Medulla oblongata (tissue), 1 donor: ENCODE measurements at regions not wholly inside any gene's neighbourhood (a gene's known extent, or its start where the extent isn't known, plus 50 kb on each side); places are given as distances from the start of the nearest gene placed in this dataset.
"Not testable (repeated sequence)": the region's sequence is repeated elsewhere in the genome, so short reads cannot be mapped to it uniquely, and the experiment has no call there.

Source experiments
- DNase-seq: peaks from one replicate; pipeline ENCODE4 v3.0.0-alpha.2; 2015; ENCODE audit errors: extremely low spot score

DNA sequence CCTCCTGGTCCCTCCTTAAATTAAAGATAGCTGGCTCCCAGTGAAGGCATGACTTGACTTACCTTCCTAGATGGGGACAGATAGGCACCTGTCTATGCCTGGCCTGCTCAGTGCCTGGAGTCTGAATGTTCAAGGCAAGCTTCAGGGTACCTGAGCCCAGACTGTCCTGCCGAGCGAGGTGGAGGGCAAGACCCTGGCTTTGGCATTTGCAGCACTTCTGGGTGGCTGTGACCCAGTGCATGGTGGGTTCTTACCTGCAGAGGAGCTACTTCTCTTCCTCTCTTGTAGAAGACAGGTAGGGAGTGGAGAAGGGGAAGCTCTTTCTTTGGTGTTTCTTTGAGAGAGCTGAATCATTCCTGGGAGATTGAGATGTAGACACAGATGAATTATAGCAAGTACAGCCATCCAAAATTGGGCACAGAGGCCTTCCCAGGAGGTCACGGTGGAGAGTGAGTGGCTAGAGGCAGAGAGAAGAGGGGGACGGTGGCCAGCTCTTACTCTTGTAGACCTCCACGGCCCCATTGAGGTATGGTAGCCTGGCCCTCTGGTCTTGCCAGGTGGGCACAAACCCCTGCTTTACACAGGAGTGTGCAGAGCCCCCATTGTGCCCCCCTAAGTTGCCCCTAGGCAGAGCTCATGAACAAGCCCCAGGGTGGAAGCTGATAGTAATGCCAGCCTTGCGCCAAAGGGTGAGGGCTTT, 402.5 kb upstream of the TPM1 start:
- no peak for DNase-seq

DNA sequence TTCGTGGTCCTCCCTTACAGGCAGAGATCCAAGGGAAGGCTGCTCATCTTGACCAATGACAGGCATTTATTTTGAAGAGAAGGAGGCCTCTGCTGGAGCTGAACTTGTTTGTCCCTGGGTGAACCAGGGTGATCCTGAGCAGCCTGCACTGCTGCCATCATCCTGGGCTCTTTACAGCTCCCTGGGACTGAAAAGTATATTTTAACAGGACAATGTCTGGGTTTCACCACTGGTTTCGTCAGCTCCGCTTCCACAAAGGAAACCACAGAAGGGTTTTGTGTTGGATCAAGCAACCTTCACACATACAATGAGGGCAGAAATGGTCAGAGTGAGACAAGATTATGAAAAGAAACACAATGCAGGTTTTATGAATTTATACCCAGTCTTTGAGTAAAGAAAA, 400.7 kb upstream of the TPM1 start:
- DNase-seq, result no peak

DNA sequence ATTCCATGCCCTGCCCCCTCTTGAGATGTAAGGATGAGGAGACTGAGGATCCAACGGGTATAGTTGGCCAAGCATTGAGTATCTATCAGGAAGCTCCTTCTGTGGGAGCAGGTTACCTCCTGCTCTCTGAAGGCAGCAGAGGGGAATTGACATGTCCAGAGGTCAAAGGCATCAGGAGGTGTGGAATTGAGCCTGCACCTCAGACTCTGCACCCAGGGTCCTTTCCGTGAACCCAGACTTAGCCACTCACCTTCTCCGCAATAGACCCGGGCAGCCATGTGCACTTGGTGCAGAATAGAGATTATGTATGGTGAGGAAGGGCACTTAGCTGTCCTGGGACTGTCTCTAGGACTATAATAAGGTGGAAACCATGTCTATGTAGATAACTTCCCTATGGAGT, 399.0 kb upstream of the TPM1 start:
- DNase-seq, result no peak

DNA sequence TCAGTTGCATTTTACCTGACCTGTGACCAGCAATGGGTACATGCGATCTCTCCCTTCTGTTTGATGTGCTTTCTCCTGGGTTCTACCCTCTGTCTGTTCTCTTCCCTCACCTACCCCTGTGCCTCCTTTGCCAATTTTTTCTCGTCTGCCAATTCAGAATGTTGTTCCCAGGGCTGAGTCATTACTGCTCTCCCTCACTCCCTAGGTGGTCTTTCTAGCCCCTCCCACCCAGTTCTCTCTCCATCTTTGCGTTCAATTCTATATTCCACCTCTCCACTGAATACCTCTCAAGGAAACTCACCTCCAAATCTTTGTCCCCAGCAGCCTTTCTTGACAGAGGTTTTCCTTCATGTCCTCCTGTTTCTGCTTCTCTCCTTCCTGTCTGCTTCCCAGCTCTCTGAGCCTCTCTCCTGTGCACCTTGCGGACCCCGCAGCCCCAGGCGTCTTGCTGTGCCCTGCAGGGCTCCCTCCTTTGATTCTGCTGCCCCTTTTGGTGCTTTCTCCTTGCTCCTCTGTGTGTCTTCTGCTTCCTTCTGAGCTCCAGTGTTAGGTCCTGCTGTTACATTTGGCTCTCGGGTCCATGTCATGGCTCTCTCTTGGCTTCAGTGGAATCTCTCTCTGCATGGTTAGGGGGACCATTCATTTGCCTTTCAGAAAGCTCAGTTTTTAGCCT, 398.2 kb upstream of the TPM1 start:
- no peak for DNase-seq

DNA sequence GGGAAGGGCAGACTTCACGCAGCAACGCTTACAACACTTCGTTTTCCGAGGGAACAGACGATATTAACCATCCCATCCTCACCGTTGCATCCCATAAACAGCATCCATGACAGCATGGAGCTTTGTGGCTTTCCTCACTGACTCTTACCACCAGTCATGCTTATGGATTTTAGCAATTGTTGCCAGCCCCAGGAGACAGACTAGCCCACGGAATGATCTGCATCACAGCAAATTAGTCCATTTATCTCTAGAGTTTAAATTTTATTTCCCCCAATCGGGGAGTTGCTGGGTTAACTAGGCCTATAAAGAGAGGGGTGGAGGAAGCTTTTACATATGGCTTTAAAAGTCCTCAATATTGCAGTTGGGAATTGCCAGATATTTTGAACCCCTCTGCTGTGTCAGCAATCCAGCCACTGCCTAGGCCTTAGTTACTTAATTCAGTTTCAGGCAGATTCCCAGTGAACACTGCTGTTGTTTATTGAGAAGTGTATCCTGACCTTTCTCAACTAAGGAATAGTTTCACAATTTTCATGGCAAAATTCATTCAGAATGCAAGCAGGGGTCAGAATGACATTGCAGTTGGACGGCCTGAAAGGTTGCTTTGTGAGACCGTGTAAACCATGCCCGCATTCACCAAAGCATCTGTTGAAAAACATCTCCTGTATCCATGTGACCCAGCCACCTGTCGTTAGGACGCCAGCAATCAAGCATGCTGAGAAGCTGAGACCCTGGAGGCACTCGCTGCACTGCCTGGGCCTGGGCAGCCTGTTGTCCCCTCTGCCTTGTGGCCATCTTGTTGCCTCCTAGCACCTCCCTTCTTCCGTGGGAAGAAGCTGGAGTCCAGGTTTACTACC, 397.4 kb upstream of the TPM1 start:
- no peak for DNase-seq

DNA sequence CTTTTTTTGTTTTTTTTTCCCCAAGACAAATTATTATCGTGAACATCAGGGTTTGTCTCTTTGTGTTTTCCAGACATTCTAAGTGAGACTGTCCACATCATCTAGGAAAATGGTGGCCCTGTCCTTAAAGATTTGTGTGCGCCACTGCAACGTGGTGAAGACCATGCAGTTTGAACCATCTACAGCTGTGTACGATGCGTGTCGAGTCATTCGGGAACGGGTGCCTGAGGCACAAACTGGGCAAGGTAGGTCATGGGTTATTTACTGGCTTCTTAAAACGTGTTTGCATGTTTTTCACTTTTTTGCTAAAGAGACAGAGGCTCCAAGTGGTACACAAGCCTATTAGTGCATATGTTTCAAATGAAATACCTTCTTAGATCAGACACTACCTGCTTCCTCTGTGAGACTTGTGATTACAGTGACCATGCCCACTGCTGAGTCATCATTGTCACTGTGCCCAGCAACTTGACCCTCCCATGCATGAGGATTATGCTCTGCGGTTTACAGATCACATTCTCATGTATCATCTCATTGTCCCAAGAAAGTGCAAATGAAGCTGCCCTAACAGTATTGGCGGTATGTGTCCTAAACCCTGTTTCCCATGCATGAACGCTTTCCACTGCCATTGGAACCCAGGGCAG, 395.2 kb upstream of the TPM1 start:
- no peak for DNase-seq

DNA sequence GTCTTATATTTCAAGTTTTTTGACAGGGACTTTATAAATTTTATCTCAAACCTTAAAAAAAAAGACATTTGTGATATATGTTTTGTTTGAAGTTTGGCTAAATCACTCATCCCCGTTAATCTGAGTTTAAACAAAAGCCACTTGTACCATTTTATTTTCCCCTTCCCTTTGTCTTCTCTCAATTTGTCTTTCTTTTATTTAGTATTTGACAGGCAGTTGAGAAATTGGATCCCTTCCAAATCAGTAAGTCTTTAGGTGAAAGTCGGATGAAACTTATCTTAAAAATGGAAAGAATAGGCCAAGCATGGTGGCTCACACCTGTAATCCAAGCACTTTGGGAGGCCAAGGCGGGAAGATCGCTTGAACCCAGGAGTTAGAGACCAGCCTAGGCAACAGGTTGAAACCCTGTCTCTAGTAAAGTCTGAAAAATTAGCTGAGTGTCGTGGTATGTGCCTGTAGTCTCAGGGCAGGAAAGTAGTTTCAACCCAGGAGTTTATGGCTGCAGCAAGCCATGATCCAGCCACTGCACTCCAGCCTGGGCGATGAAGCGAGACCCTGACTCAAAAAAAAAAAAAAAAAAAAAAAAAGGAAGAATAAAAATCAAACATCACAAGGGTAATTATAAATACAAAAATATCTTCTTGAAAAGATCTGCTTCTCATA, 394.6 kb upstream of the TPM1 start:
- DNase-seq, result no peak

DNA sequence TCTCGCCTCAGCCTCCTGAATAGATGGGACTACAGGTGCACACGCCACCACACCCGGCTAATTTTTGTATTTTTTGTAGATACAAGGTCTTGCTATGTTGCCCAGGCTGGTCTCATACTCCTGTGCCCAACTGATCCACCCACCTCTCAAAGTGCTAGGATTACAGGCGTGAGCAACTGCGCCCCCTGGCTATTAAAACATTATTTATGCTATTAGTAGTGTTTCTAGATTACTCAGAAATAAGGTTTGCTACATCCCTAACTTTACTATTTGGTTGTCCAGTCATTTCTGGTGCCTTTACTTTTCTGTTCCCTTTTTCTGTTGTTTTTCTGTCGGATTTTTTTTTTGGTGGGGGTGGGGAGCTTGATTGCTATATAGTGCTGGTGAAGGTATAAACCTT, 393.6 kb upstream of the TPM1 start:
- no peak for DNase-seq

DNA sequence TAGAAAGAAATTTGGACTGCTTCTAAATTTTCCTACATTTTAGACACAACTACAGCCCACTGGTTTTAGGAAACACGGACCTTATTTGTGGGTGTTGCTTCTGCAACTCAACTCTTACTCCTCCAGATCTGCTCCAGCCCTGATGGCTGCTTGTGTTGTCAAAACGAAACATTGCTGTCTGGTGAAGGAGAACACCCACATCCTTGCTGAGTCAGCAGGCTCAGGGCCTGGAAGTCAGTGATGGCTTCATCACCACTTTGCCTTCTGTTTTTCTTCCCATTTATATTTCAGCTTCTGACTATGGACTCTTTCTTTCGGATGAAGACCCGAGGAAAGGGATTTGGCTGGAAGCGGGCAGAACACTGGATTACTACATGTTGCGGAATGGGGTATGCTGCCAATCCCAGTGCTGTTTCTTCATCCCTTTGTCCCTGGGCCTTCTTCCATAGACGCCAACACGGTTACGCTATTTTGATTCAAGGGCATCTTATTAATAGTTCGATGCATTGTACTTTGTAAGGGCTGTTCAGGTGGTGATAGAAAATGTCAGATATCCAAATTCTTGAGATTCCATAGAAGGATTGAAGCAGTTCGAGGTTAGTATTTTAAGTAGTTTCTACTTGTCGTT, 392.6 kb upstream of the TPM1 start:
- peak; percentile 73 for DNase-seq

DNA sequence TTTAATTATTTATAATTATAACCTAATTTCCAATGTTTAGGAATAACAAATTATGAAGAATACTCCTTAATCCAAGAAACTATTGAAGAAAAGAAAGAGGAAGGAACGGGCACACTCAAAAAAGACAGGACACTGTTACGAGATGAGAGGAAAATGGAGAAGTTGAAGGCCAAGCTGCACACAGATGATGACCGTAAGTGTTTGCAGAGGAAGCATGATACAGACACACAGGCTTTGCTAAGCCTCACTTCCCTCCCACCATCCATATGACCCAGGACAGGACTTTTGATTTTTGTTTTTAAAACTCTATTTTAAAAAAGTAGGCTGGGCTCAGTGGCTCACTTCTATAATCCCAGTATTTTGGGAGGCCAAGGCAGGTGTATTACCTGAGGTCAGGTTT, 389.4 kb upstream of the TPM1 start:
- DNase-seq, result peak; percentile 68

DNA sequence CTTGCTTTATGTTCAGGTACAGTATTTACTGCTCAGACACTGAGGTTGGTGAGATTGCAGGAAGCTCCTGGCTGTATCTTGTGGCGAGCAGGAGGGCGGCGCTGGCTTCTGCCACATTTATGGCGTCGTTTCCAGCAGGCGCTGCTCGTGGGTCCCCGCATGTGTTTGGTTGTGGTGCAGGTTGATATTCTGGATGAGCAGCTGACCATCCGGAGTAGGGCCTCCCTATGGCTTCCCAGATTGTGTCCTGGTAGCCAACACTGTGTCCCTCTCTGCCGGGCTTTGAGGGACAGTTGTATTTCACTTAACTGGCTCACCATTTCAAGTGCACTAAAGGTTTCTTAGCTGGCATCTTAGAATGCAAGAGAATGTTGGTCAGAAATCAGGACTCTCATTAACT, 386.5 kb upstream of the TPM1 start:
- no peak for DNase-seq

DNA sequence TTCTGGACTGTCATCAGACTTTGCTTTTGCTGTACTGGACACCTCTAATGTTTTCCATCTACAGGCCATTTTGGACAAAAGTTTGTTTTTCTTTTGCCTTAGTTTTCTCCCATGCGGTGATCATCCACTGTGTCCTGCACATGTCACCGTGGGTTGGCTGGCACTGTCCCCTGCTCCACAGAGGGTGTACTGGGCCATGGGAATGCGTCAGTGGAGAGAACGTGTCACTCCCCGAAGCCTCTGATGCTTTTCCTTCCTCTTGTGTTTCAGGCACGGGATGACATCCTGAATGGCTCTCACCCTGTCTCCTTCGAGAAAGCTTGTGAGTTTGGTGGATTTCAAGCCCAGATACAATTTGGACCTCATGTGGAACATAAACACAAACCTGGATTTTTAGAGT, 385.0 kb upstream of the TPM1 start:
- not testable (repeated sequence) for DNase-seq

DNA sequence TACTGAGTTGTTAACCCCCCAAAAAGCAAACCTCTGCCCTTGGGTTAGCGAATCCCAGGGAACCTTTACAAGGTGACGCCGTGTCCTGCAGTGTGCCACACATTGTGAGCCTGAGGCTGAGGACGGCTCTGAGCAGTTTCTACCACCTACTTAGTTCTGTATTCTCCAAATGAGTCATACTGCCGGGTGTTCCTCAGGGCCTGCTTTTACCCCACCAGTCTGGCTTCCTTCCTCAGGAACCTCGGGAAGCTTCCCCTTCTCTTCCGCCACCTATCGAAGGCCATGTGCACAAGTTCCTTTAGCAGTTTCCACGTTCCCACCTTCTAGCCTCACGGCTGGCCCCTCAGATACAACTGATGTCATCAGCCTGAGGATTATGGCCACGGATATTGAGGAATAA, 384.0 kb upstream of the TPM1 start:
- peak; percentile 62 for DNase-seq

DNA sequence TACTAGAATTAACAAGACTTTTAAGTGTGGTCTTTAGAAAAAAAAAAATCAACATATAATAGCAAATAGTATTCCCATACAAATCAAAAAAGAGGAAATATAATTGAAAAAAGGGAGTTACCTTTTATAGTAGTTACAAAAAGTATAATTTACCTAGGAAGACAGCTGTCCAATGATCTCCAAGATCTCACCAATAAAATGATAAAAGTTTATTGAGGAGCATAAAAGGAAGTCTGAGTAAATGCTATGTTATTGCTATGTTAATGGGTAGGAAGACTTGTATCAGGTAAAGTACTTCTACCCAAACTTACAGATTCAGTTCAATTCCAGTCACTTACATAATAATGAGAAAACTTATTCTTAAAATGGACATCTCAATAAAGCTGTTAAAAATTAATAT, 379.0 kb upstream of the TPM1 start:
- no peak for DNase-seq

DNA sequence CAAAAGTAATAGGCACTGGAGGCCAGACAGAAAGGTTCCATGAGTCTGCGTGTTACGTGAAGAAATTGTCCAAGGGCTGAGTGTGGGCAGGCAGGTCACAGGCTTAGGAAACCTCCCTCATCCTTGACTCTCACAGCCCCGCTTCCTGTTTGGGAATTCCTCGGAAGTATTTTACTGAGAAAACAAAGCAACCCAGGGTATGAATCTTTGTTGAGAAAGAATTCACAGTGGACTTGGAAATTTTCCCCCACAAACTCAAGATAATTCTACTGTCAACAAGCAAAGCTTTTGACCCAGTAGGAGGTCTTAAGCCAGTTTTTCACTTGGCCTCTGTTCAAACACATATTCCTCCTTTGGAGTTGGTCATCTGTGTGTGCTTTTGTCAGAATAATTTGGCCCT, 377.1 kb upstream of the TPM1 start:
- no peak for DNase-seq

DNA sequence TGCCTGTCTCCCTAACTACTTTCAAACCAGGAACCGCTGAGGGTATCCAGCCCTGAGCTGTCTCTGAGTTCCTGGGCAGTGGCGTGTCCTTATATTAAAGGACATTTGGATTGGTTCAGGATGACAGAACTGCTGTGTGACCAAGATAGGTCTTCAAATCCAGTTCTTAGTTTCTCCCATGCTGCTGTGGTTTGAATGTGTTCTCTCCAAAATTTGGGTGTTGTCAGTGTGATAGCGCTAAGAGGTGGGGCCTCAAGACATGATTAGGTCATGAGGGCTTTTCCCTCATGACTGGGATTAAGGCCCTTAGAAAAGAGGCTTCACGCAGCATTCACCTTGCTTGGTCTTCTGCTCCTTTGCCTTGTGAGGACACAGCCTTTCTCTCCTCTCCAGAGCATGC, 376.5 kb upstream of the TPM1 start:
- DNase-seq, result no peak

DNA sequence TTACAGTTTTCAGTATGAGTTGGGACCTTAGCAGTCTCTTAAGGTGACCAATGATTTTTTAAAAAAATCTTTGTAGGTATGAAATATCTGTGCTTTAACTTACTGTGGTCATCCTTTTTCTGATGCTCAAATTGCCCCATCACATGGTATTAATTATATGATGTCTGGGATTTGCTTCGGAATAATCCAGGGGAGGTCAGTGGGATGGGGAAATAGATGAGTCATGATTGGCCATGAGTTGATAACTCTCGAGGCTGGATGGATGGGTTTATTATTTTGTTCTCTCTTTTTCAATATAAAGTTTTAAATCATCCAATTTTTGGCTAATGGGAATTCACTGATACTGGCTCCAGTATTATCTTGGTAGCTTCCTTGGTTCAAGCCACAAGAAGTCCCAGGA, 370.3 kb upstream of the TPM1 start:
- no peak for DNase-seq

DNA sequence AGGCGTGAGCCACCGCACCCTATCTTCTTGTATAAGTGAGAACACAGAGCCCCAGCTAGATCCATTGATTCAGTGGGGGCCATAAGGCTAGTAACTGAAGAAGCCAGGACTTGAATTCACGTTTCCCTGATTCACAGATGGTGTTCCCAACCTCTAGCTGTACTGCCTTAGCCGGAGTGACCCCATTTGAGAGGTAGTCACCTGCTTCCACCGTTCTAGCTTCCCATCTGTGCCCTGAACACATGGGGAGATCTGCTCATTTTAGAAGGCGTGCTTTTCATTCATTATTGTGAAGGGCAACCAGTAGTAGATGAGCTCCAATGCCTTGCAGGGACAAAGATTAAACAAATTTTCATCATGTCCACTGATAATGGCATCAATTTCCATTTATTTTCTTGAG, 365.7 kb upstream of the TPM1 start:
- DNase-seq, result no peak

DNA sequence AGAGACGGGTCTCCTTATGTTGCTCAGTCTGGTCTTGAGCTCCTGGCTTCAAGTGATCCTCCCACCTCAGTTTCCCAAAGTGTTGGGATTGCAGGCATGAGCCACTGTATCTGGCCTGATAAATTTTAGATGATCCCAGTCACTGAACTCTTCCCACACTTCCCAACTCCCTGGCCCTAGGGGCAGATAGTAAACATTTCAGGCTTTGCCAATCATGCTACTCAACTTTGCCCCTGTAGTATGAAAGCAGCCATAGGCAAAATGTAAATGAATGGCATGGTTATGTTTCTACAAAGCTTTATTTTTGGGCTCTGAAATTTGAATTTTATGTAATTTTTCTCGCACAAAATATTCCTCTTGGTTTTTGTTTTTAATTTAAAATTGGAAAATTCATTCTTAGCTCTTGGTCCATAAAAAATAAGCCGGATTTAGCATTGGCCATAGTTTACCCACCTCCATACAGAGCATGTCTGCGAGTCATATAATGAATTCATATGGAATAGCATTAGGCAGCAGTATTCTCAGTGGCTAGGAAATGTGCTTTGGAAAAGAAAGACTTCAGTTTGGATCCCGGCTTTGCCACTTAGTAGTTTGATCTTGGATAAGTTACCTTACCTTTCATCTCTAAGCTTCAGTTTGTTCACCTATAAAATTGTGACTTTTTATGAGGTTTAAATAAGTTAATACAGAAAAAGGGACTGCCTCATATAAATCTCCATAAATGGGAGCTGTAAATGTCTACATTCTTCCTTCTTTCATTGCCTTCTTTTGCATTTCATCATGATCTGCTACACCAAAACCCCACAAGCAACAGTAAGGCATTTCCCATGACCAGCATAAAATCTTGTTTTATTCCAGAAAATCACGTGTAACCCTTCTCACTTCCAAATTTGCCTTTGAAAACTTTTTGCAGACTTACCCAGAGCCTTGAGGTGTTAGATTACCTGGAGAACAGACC, 360.3 kb upstream of the TPM1 start:
- no peak for DNase-seq

DNA sequence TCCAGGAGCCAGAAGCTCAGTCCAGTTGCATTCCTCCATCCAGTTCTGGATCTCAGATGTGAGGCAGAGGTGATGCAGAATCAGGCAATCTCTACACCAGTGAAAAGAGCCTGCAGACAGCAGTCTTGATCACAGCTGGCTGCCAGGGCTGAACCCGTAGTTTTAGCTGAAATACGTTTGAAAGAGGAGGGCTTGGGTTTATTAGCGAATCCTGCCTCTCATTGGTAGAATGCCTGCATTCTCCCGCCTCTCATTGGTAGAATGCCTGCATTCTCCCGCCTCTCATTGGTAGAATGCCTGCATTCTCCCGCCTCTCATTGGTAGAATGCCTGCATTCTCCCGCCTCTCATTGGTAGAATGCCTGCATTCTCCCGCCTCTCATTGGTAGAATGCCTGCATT, 359.4 kb upstream of the TPM1 start:
- not testable (repeated sequence) for DNase-seq
